PC-9 (cell line): ENCODE measurements at regions not wholly inside any gene's neighbourhood (a gene's known extent, or its start where the extent isn't known, plus 50 kb on each side); places are given as distances from the start of the nearest gene placed in this dataset.

Experiments
- BruUV-seq: library from RNA; stranded (reverse); fragments of 400-500 nt; replicated peaks from 2 replicates; lab custom pipeline; 2021; lab: Mats Ljungman, UMichigan
- CTCF ChIA-PET: fragments of 300-600 bp; sonication (Branson Sonifier 250); formaldehyde crosslinking; loops from one replicate; lab custom pipeline; 2022; ENCODE audit warnings: antibody characterized with exemption; lab: Charles Lee
- POLR2A ChIA-PET: fragments of 300-600 bp; sonication (Branson Sonifier 250); formaldehyde crosslinking; loops from one replicate; lab custom pipeline; 2022; ENCODE audit warnings: antibody characterized with exemption; ENCODE audit not compliant: unreplicated experiment; lab: Charles Lee
- DNase-seq, 2 experiments: peaks; one replicate each; pipeline versions ENCODE4 v3.0.0 to v3.0.0-alpha.2; 2015 to 2022; ENCODE audit warnings: mixed read lengths in 1 of 2
- H2AFZ ChIP-seq: fragments of 200-600 bp; sonication (generic); 2 replicates; pipeline ENCODE4 v1.8.1; 2017; ENCODE audit warnings: antibody characterized with exemption
- H3F3A ChIP-seq: fragments of 200-600 bp; sonication (generic); 2 replicates; pipeline ENCODE4 v1.8.1; 2017; ENCODE audit warnings: antibody characterized with exemption, mild to moderate bottlenecking, low read depth; ENCODE audit not compliant: insufficient read depth
- H3K27ac ChIP-seq: fragments of 200-600 bp; sonication (generic); 2 replicates; pipeline ENCODE4 v1.6.1; 2016; ENCODE audit warnings: mixed run types
- H3K27me3 ChIP-seq: fragments of 200-600 bp; sonication (generic); 2 replicates; pipeline ENCODE4 v1.6.1; 2016; ENCODE audit warnings: low read depth, mixed run types; ENCODE audit not compliant: insufficient read depth
- H3K36me3 ChIP-seq: fragments of 200-600 bp; sonication (generic); 2 replicates; pipeline ENCODE4 v1.6.1; 2016; ENCODE audit warnings: low read depth, mixed run types
- H3K4me1 ChIP-seq: fragments of 200-600 bp; sonication (generic); replicated peaks from 2 replicates; pipeline ENCODE4 v1.6.1; 2016; ENCODE audit warnings: mixed run types; ENCODE audit not compliant: insufficient read depth
- H3K4me2 ChIP-seq: fragments of 200-600 bp; sonication (generic); 2 replicates; pipeline ENCODE4 v1.6.1; 2017; ENCODE audit warnings: mixed run types
- H3K4me3 ChIP-seq: fragments of 200-600 bp; sonication (generic); 2 replicates; pipeline ENCODE4 v1.6.1; 2016; ENCODE audit warnings: mixed run types
- H3K79me2 ChIP-seq: fragments of 200-600 bp; sonication (generic); 2 replicates; pipeline ENCODE4 v1.6.1; 2017; ENCODE audit warnings: low read depth, mixed run types
- H3K9me2 ChIP-seq: fragments of 200-600 bp; sonication (generic); 2 replicates; pipeline ENCODE4 v1.8.1; 2017; ENCODE audit warnings: mild to moderate bottlenecking; ENCODE audit not compliant: insufficient read depth
- H3K9me3 ChIP-seq: fragments of 200-600 bp; sonication (generic); 2 replicates; pipeline ENCODE4 v1.8.1; 2016; ENCODE audit warnings: low read depth; ENCODE audit not compliant: insufficient read depth
- H4K20me1 ChIP-seq: fragments of 200-600 bp; sonication (generic); 2 replicates; pipeline ENCODE4 v1.8.1; 2017; ENCODE audit not compliant: insufficient read depth
- CTCF ChIP-seq: fragments of 200-600 bp; sonication (generic); conservative IDR thresholded peaks from 2 replicates; pipeline ENCODE4 v1.6.1; 2017; ENCODE audit warnings: mixed run types, antibody characterized with exemption, mild to moderate bottlenecking, moderate library complexity
- EZH2 ChIP-seq: fragments of 200-600 bp; sonication (generic); IDR thresholded peaks from 2 replicates; pipeline ENCODE4 v1.8.0; 2017; ENCODE audit warnings: antibody characterized with exemption, low read depth
- intact Hi-C: fragments of 100-400 bp; cut with micrococcal nuclease; formaldehyde crosslinking; loops from one replicate; pipeline ENCODE4 v1.10.0; 2022; ENCODE audit not compliant: unreplicated experiment

DNA sequence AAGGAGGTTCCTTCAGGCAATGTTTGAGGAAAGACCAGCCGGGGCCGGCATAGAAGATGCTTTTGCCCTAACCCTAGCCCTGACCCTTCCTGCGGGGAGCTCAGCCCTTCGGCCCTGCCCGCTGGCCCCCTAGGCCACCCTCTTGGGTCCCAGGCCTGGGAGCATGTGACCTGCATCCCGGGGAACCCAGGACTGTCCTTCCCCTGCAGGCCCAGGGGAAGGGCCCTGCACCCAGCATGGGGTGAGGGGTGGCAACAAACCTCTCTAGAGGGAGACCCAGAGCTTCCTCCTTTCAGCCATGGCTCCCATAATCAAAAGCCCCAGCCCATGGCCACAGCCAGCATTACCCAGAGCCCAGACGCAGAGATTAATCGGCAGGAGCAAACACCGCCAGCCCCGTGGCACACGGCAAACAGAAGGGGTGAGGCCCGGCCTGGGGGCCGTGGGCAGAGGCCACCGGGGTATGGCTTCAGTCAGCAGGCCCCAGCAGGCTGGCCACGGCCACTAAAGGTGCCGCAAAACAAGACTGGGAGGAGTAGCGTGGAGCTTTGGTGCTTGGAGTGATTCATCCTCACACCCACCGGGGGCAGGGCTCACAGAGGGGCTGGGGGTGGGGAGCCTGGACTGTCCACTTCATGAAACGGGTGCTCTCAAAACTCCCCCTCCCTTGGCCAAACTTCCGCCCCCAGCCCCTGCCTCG, 61.6 kb upstream of the HPCAL1 start:
- Histone ChIP-seq H3K9me2 (no peaks in the 10 kb centered on the region), H4K20me1 (no peaks in the 10 kb centered on the region), H3K4me1 (no peaks in the 10 kb centered on the region), H3K79me2 (no peaks in the 10 kb centered on the region), H3K27ac (no peak overlapping the region), H3K4me2 (no peak overlapping the region), H3K4me3 (no peak overlapping the region), H3F3A (no peaks in the 10 kb centered on the region), H3K9me3 (no peaks in the 10 kb centered on the region), H2AFZ (no peak overlapping the region), H3K27me3 (no peaks in the 10 kb centered on the region; the same call in 1 of the 2 replicates), H3K36me3 (no peaks in the 10 kb centered on the region)
- no peak for DNase-seq
- intact Hi-C loops = no loop called here
- no peak for TF ChIP-seq EZH2
- no peak for TF ChIP-seq CTCF
- CTCF ChIA-PET = no interaction called here
- no TSS peak for BruUV-seq
- POLR2A ChIA-PET = no interaction called here

- no peak overlapping the region for H3K27ac ChIP-seq
- CTCF ChIA-PET = no interaction called here
- no peaks in the 10 kb centered on the region for H3K4me1 ChIP-seq
- H3K36me3 ChIP-seq = no peaks in the 10 kb centered on the region
- H4K20me1 ChIP-seq = no peaks in the 10 kb centered on the region
- no peaks in the 10 kb centered on the region for H3F3A ChIP-seq
- no peak overlapping the region for H2AFZ ChIP-seq
- no peak overlapping the region for H3K4me3 ChIP-seq
- intact Hi-C loops = no loop called here
- no peak for DNase-seq
- no peak for TF ChIP-seq CTCF
- no peaks in the 10 kb centered on the region for H3K9me3 ChIP-seq
- POLR2A ChIA-PET = no interaction called here
- H3K9me2 ChIP-seq = no peaks in the 10 kb centered on the region
- no peaks in the 10 kb centered on the region for H3K79me2 ChIP-seq
- H3K27me3 ChIP-seq = no peaks in the 10 kb centered on the region
- H3K4me2 ChIP-seq = no peak overlapping the region
- BruUV-seq = no TSS peak
Observed at GRCh38 chr2:10241641-10242430, 60.9 kb upstream of the HPCAL1 start.

DNA sequence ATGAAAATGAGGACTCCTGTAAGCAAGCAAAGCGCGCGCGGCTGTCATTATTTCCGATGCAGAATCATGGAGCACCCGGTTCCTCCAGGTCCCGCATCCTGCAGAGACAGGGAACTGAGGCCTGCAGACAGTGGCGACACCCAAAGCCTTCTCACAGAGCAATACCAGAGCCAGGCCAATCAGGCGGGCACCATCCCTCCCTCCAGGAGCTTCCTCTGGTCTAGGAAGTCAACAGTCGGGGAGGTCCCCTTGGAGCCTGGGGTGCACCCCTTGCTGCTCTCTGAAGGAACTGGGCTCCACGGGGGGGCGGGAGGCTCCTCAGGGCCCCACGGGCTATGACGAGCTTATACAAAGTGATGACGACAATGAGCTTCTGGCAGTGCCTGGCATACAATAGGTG, 60.3 kb upstream of the HPCAL1 start:
- TF ChIP-seq CTCF (no peak), EZH2 (no peak)
- no peak for DNase-seq
- H3K36me3 ChIP-seq = no peaks in the 10 kb centered on the region
- H3K9me2 ChIP-seq = no peaks in the 10 kb centered on the region
- H3F3A ChIP-seq = no peaks in the 10 kb centered on the region
- H3K4me1 ChIP-seq = no peaks in the 10 kb centered on the region
- H2AFZ ChIP-seq = no peak overlapping the region
- intact Hi-C loops = no loop called here
- H3K79me2 ChIP-seq = no peaks in the 10 kb centered on the region
- H3K4me3 ChIP-seq = no peak overlapping the region
- ChIA-PET CTCF (no interaction called here), POLR2A (no interaction called here)
- H3K9me3 ChIP-seq = no peaks in the 10 kb centered on the region
- BruUV-seq = no TSS peak
- no peak overlapping the region for H3K27ac ChIP-seq
- H4K20me1 ChIP-seq = no peaks in the 10 kb centered on the region
- H3K4me2 ChIP-seq = no peak overlapping the region
- H3K27me3 ChIP-seq = no peaks in the 10 kb centered on the region
